ENCODE measurements at regions not wholly inside any gene's neighbourhood (a gene's known extent, or its start where the extent isn't known, plus 50 kb on each side); places are given as distances from the start of the nearest gene placed in this dataset.

DNA sequence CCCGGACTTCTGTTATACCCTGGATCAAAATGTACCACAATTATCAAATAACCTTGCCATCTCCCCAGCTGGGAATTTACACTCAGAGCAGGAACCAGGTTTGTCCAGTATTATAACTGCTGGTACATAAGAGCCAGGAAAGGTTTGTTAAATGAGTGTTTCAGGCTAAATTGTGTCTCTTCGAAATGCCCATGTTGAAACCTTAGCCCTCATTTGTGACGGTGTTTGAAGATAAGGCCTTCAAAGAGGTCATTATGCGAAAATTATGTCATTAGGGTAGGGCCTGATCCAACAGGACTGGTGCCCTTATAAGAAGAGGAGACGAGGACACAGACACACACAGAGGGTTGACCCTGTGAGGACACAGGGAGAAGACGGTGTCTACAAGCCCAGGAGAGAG is 73.5 kb upstream of the DHRSX start:
- no peak for TF ChIP-seq SPI1 (IDR thresholded peaks at IDR 0.05; ENCODE audit: borderline replicate concordance, insufficient read depth, low read depth, low read length)
- TF ChIP-seq POLR2A (IDR thresholded peaks at IDR 0.05; ENCODE audit: low read depth, low read length), result no peak
- TF ChIP-seq, protein P1, sequence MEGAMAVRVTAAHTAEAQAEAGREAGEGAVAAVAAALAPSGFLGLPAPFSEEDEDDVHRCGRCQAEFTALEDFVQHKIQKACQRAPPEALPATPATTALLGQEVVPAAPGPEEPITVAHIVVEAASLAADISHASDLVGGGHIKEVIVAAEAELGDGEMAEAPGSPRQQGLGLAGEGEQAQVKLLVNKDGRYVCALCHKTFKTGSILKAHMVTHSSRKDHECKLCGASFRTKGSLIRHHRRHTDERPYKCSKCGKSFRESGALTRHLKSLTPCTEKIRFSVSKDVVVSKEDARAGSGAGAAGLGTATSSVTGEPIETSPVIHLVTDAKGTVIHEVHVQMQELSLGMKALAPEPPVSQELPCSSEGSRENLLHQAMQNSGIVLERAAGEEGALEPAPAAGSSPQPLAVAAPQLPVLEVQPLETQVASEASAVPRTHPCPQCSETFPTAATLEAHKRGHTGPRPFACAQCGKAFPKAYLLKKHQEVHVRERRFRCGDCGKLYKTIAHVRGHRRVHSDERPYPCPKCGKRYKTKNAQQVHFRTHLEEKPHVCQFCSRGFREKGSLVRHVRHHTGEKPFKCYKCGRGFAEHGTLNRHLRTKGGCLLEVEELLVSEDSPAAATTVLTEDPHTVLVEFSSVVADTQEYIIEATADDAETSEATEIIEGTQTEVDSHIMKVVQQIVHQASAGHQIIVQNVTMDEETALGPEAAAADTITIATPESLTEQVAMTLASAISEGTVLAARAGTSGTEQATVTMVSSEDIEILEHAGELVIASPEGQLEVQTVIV (IDR thresholded peaks at IDR 0.05; ENCODE audit: borderline replicate concordance, partially characterized antibody), result no peak
- no peak for TF ChIP-seq CREB1 (IDR thresholded peaks at IDR 0.05; ENCODE audit: low read depth)
- TF ChIP-seq, protein P2, sequence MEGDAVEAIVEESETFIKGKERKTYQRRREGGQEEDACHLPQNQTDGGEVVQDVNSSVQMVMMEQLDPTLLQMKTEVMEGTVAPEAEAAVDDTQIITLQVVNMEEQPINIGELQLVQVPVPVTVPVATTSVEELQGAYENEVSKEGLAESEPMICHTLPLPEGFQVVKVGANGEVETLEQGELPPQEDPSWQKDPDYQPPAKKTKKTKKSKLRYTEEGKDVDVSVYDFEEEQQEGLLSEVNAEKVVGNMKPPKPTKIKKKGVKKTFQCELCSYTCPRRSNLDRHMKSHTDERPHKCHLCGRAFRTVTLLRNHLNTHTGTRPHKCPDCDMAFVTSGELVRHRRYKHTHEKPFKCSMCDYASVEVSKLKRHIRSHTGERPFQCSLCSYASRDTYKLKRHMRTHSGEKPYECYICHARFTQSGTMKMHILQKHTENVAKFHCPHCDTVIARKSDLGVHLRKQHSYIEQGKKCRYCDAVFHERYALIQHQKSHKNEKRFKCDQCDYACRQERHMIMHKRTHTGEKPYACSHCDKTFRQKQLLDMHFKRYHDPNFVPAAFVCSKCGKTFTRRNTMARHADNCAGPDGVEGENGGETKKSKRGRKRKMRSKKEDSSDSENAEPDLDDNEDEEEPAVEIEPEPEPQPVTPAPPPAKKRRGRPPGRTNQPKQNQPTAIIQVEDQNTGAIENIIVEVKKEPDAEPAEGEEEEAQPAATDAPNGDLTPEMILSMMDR (IDR thresholded peaks at IDR 0.05 in 2 of 3, conservative IDR thresholded peaks at IDR 0.05 in 1 of 3; ENCODE audit: control insufficient read depth in 2 of 3, extremely low read depth in 1 of 3, insufficient read depth in 1 of 3, low read depth in 3 of 3, low read length in 3 of 3), result no peak
- TF ChIP-seq HCFC1 (IDR thresholded peaks at IDR 0.05; ENCODE audit: low read length), result no peak
- no peak for TF ChIP-seq KDM1A (IDR thresholded peaks at IDR 0.05; ENCODE audit: borderline replicate concordance)
- no peak for TF ChIP-seq ZNF274 (IDR thresholded peaks at IDR 0.05; ENCODE audit: insufficient read depth, insufficient read length)
- TF ChIP-seq BHLHE40 (IDR thresholded peaks at IDR 0.05; ENCODE audit: borderline replicate concordance in 1 of 2, low read depth in 2 of 2, low read length in 1 of 2), result no peak
- TF ChIP-seq CBFB (IDR thresholded peaks at IDR 0.05; ENCODE audit: low read depth), result no peak
- TF ChIP-seq RCOR1 (conservative IDR thresholded peaks at IDR 0.05; ENCODE audit: low read depth, low read length), result no peak
- no peak for TF ChIP-seq EZH2 (IDR thresholded peaks at IDR 0.05; ENCODE audit: borderline replicate concordance, control insufficient read depth, low read depth, low read length)

Measured in GM12878 (cell line).